Heart left ventricle (tissue), 16 donors: ENCODE measurements at regions not wholly inside any gene's neighbourhood (a gene's known extent, or its start where the extent isn't known, plus 50 kb on each side); places are given as distances from the start of the nearest gene placed in this dataset.

Source experiments
- ATAC-seq, 4 donors: fragments of 200-7000 bp; cut with Tn5 transposase; one replicate each; pipeline ENCODE4 v1.9.1; 2020 to 2022; ENCODE audit warnings: moderate library complexity in 4 of 4, mild to moderate bottlenecking in 3 of 4, moderate number of reproducible peaks in 1 of 4
- DNase-seq, 5 donors: peaks; one replicate each; pipeline ENCODE4 v3.0.0-alpha.2; 2020
- H3K27ac ChIP-seq, 12 donors: fragments of 200-600 bp; sonication (generic) in 4 of 12; one replicate each; pipeline versions ENCODE4 v1.5.0 to v1.8.0; 2016 to 2022; ENCODE audit warnings: mild to moderate bottlenecking in 2 of 12
- H3K27me3 ChIP-seq, 9 donors: fragments of 200-600 bp; sonication (generic) in 2 of 9; one replicate each; pipeline versions ENCODE4 v1.5.1 to v1.8.0; 2016 to 2022; ENCODE audit warnings: mild to moderate bottlenecking in 3 of 9
- H3K36me3 ChIP-seq, 9 donors: fragments of 200-600 bp; sonication (generic) in 2 of 9; one replicate each; pipeline versions ENCODE4 v1.5.0 to v1.8.0; 2018 to 2022; ENCODE audit warnings: mild to moderate bottlenecking in 2 of 9
- H3K4me1 ChIP-seq, 12 donors: fragments of 200-600 bp; sonication (generic) in 4 of 12; one replicate each; pipeline versions ENCODE4 v1.5.0 to v1.8.0; 2016 to 2022; ENCODE audit warnings: mild to moderate bottlenecking in 3 of 12
- H3K4me3 ChIP-seq, 12 donors: fragments of 200-600 bp; sonication (generic) in 4 of 12; one replicate each; pipeline versions ENCODE4 v1.5.0 to v1.8.0; 2017 to 2022; ENCODE audit warnings: mild to moderate bottlenecking in 9 of 12, moderate library complexity in 4 of 12
- H3K9me3 ChIP-seq, 12 donors: fragments of 200-600 bp; sonication (generic) in 4 of 12; one replicate each; pipeline versions ENCODE4 v1.5.0 to v1.8.0; 2016 to 2022; ENCODE audit warnings: mild to moderate bottlenecking in 1 of 12
- CTCF ChIP-seq, 12 donors: fragments of 200-600 bp; sonication (generic) in 4 of 12; IDR thresholded peaks; one replicate each; pipeline versions ENCODE4 v1.5.0 to v1.8.0; 2018 to 2022; ENCODE audit warnings: antibody characterized with exemption in 12 of 12, mild to moderate bottlenecking in 5 of 12
- POLR2A ChIP-seq, 2 donors: fragments of 450-650 bp; IDR thresholded peaks; one replicate each; pipeline ENCODE4 v1.6.1; 2017; ENCODE audit warnings: antibody characterized with exemption in 2 of 2, mild to moderate bottlenecking in 2 of 2, moderate library complexity in 2 of 2
- WGBS, 4 donors: extraction: QIAGEN DNeasy Blood & Tissue Kit in 2 of 4; methylation state at CpG; one replicate each; pipeline versions ENCODE4 v1.1.5 to v1.1.7; 2013 to 2018; 5-methylcytosine and 5-hydroxymethylcytosine counted together
- intact Hi-C, 10 donors: fragments of 100-400 bp; cut with DNase I; formaldehyde crosslinking; loops; one replicate each; pipeline versions ENCODE4 v1.11.1 to v1.14.2; 2022
- donor health status: ischemic (EF 13 %, LVEDD 7.1; RV severe dilation, severe dysfunction).
- donor health status: healthy with polysubstance abuse.
- donor health status: DM: no; HTN: yes; CAD: no.
- donor health status: DM: no; HTN: no; CAD: no.
- donor health status: ischemic (EF 25% LVEDD 6.9; RV normal size, moderate dysfunction).
- donor health status: ischemic (EF 25% LVEDD 5.7; RV mildly dilated, moderate dysfunction).
- donor health status: healthy.
- donor health status: DM: yes; HTN: yes; CAD: no.
- donor health status: ischemic (EF 35%, LVEDD 5.7; RV mildly dilated, moderate dysfunction).
- donor health status: nonischemic (EF 11% LVEDD 7.7; RV severe dilation, severe dysfunction).
- donor health status: DM: yes; HTN: yes; CAD: no.
- donor health status: PGD.
- donor health status: ischemic (EF 29% LVEDD 5.4; RV normal size, mild dysfunction).
- donor health status: nonischemic (EF 23%, LVEDD 6.1; RV moderate dilation, normal function).

GRCh38 chr11:33957304-33957917, 65.5 kb upstream of the LMO2 start:
- no peak overlapping the region for H3K27ac ChIP-seq
- peaks cover 0 to 19% (median 0%) of the 10 kb centered on the region in 12 donors for H3K4me1 ChIP-seq
- TF ChIP-seq POLR2A (IDR thresholded peaks at IDR 0.05) = no peak
- no peak for TF ChIP-seq CTCF (IDR thresholded peaks at IDR 0.05)
- ATAC-seq (no peak), DNase-seq (no peak)
- intact Hi-C loops = no loop called here
- H3K9me3 ChIP-seq = no peaks in the 10 kb centered on the region
- no peaks in the 10 kb centered on the region for H3K36me3 ChIP-seq
- H3K4me3 ChIP-seq = no peak overlapping the region
- H3K27me3 ChIP-seq = no peaks in the 10 kb centered on the region
- 79 to 97% (median 89%) methylated on average over 6 of the region's 6 CpGs for WGBS, 4 donors

- no peaks in the 10 kb centered on the region for H3K9me3 ChIP-seq
- TF ChIP-seq POLR2A (IDR thresholded peaks at IDR 0.05) (no peak), CTCF (IDR thresholded peaks at IDR 0.05) (no peak)
- WGBS, 4 donors = 80 to 91% (median 89%) methylated on average over 3 of the region's 3 CpGs
- no peaks in the 10 kb centered on the region for H3K27me3 ChIP-seq
- no peak for ATAC-seq
- intact Hi-C loops = no loop called here
- no peak overlapping the region for H3K27ac ChIP-seq
- no peak for DNase-seq
- H3K4me1 ChIP-seq = peaks cover 0 to 19% (median 0%) of the 10 kb centered on the region in 12 donors
- no peak overlapping the region for H3K4me3 ChIP-seq
- no peaks in the 10 kb centered on the region for H3K36me3 ChIP-seq
These were observed 64.7 kb upstream of the LMO2 start for GRCh38 chr11:33956611-33957010.

- no peak for DNase-seq
- no peaks in the 10 kb centered on the region for H3K27me3 ChIP-seq
- intact Hi-C loops = no loop called here
- H3K27ac ChIP-seq = no peak overlapping the region
- peaks cover 0 to 5% (median 0%) of the 10 kb centered on the region in 12 donors for H3K4me1 ChIP-seq
- no peaks in the 10 kb centered on the region for H3K36me3 ChIP-seq
- TF ChIP-seq POLR2A (IDR thresholded peaks at IDR 0.05) = no peak
- no peak for TF ChIP-seq CTCF (IDR thresholded peaks at IDR 0.05)
- no peak for ATAC-seq
- H3K4me3 ChIP-seq = no peak overlapping the region
- no peaks in the 10 kb centered on the region for H3K9me3 ChIP-seq
- WGBS, 4 donors = 63 to 71% (median 66%) methylated on average over 5 of the region's 5 CpGs
These were observed 61.4 kb upstream of the LMO2 start for GRCh38 chr11:33953289-33953688.

- DNase-seq (no peak), ATAC-seq (no peak)
- Histone ChIP-seq H3K36me3 (no peaks in the 10 kb centered on the region), H3K9me3 (no peaks in the 10 kb centered on the region), H3K4me3 (no peak overlapping the region), H3K27ac (no peak overlapping the region), H3K27me3 (no peaks in the 10 kb centered on the region), H3K4me1 (peaks cover 0 to 5% (median 0%) of the 10 kb centered on the region in 12 donors)
- TF ChIP-seq CTCF (IDR thresholded peaks at IDR 0.05) (no peak), POLR2A (IDR thresholded peaks at IDR 0.05) (no peak)
- 86 to 88% (median 87%) methylated on average over 5 of the region's 5 CpGs for WGBS, 4 donors
- intact Hi-C loops = no loop called here
These were observed 60.9 kb upstream of the LMO2 start for GRCh38 chr11:33952805-33953204.
